CD1c-positive myeloid dendritic cell (primary cell): ENCODE measurements at regions not wholly inside any gene's neighbourhood (a gene's known extent, or its start where the extent isn't known, plus 50 kb on each side); places are given as distances from the start of the nearest gene placed in this dataset.
"Not testable (repeated sequence)": the region's sequence is repeated elsewhere in the genome, so short reads cannot be mapped to it uniquely, and the experiment has no call there.

Experiments used
- DNase-seq: peaks from one replicate; pipeline ENCODE4 v3.0.0-alpha.2; 2016; ENCODE audit errors: extremely low spot score

GRCh38 chr6:104676679-104677078 is 183.0 kb downstream of the HACE1 start:
- DNase-seq, result not testable (repeated sequence)

GRCh38 chr6:104675161-104675560 is 184.6 kb downstream of the HACE1 start:
- DNase-seq, result not testable (repeated sequence)

GRCh38 chr6:104673078-104673477 is 186.6 kb downstream of the HACE1 start:
- not testable (repeated sequence) for DNase-seq

DNA sequence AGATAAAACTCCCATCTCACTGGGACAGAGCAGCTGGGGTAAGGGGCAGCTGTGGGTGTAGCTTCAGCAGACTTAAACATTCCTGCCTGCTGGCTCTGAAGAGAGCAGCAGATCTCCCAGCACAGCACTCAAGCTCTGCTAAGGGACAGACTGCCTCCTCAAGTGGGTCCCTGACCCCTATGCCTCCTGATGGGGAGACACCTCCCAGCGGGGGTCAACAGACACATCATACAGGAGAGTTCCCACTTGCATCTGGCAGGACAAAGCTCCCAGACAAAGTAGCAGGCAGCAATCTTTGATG is 188.2 kb downstream of the HACE1 start:
- not testable (repeated sequence) for DNase-seq

GRCh38 chr6:104670834-104671590 is 188.7 kb downstream of the HACE1 start:
- not testable (repeated sequence) for DNase-seq

GRCh38 chr6:104669483-104669882 is 190.2 kb downstream of the HACE1 start:
- no peak for DNase-seq

DNA sequence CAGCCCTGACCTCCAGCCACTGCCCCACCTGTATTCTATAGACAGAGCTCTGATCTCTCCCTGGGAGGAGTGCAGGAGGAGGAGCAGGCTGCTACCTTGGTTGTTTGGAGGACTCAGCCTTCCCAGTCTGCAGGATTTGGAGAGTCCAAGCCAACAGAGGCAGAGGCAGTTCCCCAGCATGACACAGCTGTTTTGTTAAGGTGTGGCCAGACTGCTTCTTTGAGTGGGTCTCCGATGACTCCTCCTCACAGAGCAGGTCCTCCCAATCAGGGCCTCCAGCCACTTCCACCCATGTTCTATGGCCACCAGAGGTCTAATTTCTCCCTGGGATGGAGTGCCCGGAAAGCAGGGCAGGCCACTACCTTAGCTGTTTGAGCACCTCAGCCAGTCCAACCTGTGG is 203.5 kb downstream of the HACE1 start:
- no peak for DNase-seq

- no peak for DNase-seq
These were observed 205.9 kb downstream of the HACE1 start for GRCh38 chr6:104653781-104654180.

DNA sequence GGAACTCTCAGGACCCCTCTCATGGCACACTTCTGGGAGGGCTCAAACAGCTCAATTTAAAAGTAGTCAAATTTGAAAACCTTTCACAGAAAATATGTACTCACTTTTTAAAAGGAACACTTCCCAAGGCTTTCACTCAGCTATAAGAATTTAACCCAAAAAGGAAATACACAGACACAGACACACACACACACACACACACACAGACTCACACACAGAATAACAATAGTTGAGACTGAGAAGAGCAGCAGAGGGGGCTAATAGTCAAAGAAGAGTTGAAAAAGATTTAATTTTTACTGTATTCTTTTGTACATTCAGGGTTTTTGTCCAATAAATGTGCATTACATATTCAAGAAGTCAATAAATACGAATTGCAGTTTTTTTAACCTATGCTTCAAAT is 211.4 kb downstream of the HACE1 start:
- DNase-seq, result no peak

- DNase-seq, result no peak
These were observed 214.9 kb downstream of the HACE1 start for GRCh38 chr6:104644848-104645247.

DNA sequence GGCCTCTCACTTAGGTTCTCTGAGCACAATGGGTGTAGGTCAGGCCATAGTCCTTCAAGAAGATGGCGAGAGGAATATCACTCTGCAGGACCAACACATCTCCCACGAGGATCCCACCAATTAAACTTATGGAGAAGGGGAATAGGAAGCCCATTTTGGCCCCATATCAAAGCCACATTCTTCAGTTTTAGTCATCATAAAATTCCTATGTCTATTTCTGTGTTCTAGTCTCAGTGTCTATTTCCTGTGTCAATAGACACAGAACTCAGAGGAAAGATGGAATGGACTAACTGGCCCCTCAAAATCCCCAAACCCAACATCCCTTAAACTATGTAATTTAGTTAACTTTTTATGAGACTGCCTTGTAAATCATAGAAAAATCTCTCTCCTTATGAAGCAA is 216.8 kb downstream of the HACE1 start:
- DNase-seq, result no peak

- no peak for DNase-seq
These were observed 219.0 kb downstream of the HACE1 start for GRCh38 chr6:104640761-104641160.

GRCh38 chr6:104640150-104640700 is 219.5 kb downstream of the HACE1 start:
- DNase-seq, result no peak

DNA sequence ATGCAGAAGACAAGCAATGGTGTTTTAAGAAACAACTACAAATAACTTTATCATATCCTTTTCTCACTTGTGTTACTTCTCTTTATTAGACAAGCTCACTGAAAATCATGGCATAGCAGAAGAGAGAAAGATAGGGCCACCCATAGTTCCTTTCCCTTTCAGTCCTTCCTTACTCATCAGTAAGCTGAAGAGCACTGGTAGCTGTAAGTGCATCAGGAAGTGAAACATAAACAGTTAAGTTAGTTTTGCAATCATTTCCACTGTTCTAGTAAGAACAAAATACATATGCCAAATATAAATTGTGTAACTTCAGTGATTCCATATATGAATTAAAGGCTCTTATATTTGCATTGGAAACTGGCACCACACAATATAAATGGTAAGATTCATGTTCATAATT is 220.1 kb downstream of the HACE1 start:
- DNase-seq, result peak; percentile 70

GRCh38 chr6:104638841-104639290 is 220.9 kb downstream of the HACE1 start:
- no peak for DNase-seq

GRCh38 chr6:104633125-104633524 is 226.6 kb downstream of the HACE1 start:
- no peak for DNase-seq

DNA sequence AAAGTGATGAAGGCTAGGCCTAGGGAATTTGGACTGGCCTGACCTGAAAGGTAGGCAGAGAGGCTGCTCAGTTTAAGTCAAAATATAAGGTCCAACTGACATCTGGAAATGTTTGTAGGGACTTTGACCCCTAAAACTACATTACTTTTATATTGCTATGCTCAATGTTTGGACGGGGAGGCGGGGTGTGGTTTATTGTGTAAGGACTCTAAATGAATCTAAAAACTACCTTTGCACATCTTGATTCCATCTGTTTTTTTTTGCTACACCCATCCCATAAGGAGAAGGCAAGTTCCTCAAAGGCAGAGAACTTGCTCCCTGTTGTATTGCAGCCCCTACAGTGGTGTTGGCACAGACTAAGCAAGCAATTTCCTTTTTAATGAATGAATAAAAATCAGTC is 227.1 kb downstream of the HACE1 start:
- DNase-seq, result no peak

DNA sequence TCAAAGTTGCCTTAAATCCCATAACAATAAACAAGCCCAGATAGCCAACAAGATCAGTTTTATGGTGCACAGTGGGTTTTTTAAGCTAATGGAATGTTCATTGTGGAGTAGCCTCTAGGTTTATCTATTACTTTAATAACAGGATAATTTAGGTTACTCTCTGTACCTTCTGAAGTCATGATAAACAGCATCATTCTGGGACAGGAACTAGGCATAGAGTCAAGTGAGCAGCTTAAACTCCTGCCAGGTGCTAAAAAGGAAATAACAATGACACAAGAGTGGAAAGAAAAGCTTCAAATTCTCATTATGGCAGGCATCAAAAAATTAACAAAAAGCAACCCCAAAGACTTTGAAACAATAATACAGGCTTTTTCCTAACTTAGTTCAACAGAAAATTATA is 228.8 kb downstream of the HACE1 start:
- no peak for DNase-seq

DNA sequence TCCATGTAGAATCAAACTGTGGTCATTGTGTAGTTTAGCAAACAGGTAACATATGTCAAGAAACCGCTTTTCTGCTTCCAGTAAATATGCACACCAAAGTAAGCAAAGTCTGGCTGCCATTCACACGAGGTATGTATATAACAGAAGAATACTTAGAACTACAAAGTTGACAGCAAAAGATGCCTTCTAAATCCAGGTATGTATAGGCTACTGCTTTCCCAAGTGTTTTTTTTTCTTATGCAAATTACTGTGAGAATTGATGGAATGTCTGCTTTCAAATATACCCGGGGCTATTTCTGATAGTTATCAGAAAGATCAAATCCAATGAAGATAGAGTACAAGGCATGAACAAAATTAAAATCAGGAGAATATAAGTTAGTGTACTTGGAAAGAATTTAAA is 229.2 kb downstream of the HACE1 start:
- no peak for DNase-seq

DNA sequence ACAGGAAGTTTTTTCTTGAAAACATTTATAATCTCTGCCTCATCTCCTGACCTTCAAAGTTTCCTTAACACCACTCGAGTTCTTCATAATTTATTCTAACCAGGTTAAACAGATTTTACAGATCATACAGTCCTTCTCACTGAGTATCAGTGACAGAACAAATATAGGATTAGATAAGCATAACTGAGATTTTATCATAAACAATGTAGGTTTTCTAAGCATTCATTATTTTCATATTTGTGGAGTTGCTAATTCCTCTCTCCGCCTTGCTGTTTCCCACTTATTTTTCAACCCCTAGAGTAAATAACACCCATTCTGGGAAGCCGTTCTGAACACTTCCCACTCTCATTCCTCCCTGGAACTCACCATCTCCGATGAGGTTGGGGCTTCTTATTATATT is 229.9 kb downstream of the HACE1 start:
- DNase-seq, result no peak

DNA sequence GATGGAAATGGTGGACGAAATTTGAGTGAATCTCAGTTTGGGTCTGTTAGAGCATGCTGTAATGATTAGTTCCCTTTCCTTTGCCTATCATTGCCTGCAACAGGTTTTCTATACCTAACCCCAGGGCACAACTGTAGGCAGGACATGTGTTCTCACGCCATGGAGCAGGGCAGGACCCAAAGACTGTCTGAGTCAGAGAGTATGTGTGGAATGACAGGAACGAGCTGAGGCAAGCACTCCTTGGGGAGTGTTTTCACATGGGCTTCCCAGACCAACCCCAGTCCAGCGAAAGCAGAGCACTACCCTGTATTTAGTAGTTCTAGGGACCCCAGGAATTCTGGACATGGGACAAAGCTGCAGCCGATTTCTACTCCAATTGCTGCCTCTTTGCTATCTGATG is 234.2 kb downstream of the HACE1 start:
- DNase-seq, result no peak

GRCh38 chr6:104623052-104623690 is 236.5 kb downstream of the HACE1 start:
- DNase-seq, result no peak

DNA sequence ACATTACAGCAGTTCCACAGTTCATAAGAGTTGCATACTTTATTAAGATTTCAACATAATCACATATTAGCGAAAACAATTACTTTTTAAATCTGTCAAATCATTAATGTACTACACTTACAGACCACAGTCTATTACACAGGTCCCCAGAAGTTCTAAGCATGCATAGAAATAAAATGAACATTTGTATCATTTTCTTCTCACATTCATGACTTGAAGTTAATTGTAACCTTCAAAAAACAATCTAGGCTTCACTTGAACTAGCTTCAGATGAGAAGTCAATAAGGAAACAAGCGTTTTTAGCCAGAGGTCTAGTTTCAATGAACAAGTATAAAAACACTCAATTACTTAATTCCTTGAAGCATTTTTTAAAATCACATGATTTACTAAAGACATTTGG is 238.3 kb downstream of the HACE1 start:
- DNase-seq, result no peak
